ENCODE measurements at regions not wholly inside any gene's neighbourhood (a gene's known extent, or its start where the extent isn't known, plus 50 kb on each side); places are given as distances from the start of the nearest gene placed in this dataset.

GRCh38 chr6:14694308-14694707, 551.6 kb upstream of the JARID2 start:
- intact Hi-C loops (cut with DNase I), result no loop called here
- 38 to 61% methylated on average over 1 of the region's 1 CpG for WGBS, 2 donors
- no peak for DNase-seq
- Histone ChIP-seq H3K9me3 (no peaks in the 10 kb centered on the region), H3K27ac (no peak overlapping the region), H3K27me3 (no peaks in the 10 kb centered on the region), H3K4me3 (no peak overlapping the region), H3K4me1 (no peaks in the 10 kb centered on the region), H3K36me3 (replicated peaks in 1 of 2; ENCODE audit: insufficient read depth in 1 of 2, low read depth in 2 of 2) (no peaks in the 10 kb centered on the region)
- TF ChIP-seq CTCF (IDR thresholded peaks at IDR 0.05) (no peak), POLR2A (IDR thresholded peaks at IDR 0.05) (no peak)
- no peak for ATAC-seq

- Histone ChIP-seq H3K27me3 (no peaks in the 10 kb centered on the region), H3K4me3 (no peak overlapping the region), H3K27ac (no peak overlapping the region), H3K9me3 (no peaks in the 10 kb centered on the region), H3K36me3 (replicated peaks in 1 of 2; ENCODE audit: insufficient read depth in 1 of 2, low read depth in 2 of 2) (no peaks in the 10 kb centered on the region), H3K4me1 (no peaks in the 10 kb centered on the region)
- WGBS, 2 donors, result 42 to 49% methylated on average over 6 of the region's 6 CpGs
- no peak for DNase-seq
- TF ChIP-seq CTCF (IDR thresholded peaks at IDR 0.05) (no peak), POLR2A (IDR thresholded peaks at IDR 0.05) (no peak)
- ATAC-seq, result no peak
- intact Hi-C loops (cut with DNase I), result no loop called here
Measured at GRCh38 chr6:14695579-14695978, 550.3 kb upstream of the JARID2 start.

GRCh38 chr6:14696367-14696766, 549.5 kb upstream of the JARID2 start:
- Histone ChIP-seq H3K27ac (no peak overlapping the region), H3K36me3 (replicated peaks in 1 of 2; ENCODE audit: insufficient read depth in 1 of 2, low read depth in 2 of 2) (no peaks in the 10 kb centered on the region), H3K4me1 (no peaks in the 10 kb centered on the region), H3K4me3 (no peak overlapping the region), H3K27me3 (no peaks in the 10 kb centered on the region), H3K9me3 (no peaks in the 10 kb centered on the region)
- DNase-seq (no peak), ATAC-seq (no peak)
- TF ChIP-seq POLR2A (IDR thresholded peaks at IDR 0.05) (no peak), CTCF (IDR thresholded peaks at IDR 0.05) (no peak)
- 67 to 79% methylated on average over 4 of the region's 4 CpGs for WGBS, 2 donors
- intact Hi-C loops (cut with DNase I), result no loop called here

GRCh38 chr6:14697427-14697826, 548.4 kb upstream of the JARID2 start:
- no peaks in the 10 kb centered on the region for H3K27me3 ChIP-seq
- TF ChIP-seq CTCF (IDR thresholded peaks at IDR 0.05) (no peak), POLR2A (IDR thresholded peaks at IDR 0.05) (no peak)
- no peak for ATAC-seq

GRCh38 chr6:14699803-14700601, 545.9 kb upstream of the JARID2 start:
- intact Hi-C loops (cut with DNase I), result no loop called here
- no peak for DNase-seq
- Histone ChIP-seq H3K4me1 (no peaks in the 10 kb centered on the region), H3K36me3 (replicated peaks in 1 of 2; ENCODE audit: insufficient read depth in 1 of 2, low read depth in 2 of 2) (no peaks in the 10 kb centered on the region), H3K27ac (no peak overlapping the region), H3K4me3 (no peak overlapping the region), H3K27me3 (no peaks in the 10 kb centered on the region), H3K9me3 (no peaks in the 10 kb centered on the region)
- TF ChIP-seq CTCF (IDR thresholded peaks at IDR 0.05) (no peak), POLR2A (IDR thresholded peaks at IDR 0.05) (no peak)
- whole genome bisulfite sequencing, 2 donors, result 77 to 79% methylated on average over 8 of the region's 8 CpGs
- ATAC-seq, result no peak

More at GRCh38 chr6:14697427-14697826, 548.4 kb upstream of the JARID2 start:
- H3K36me3 ChIP-seq (replicated peaks in 1 of 2; ENCODE audit: insufficient read depth in 1 of 2, low read depth in 2 of 2), result no peaks in the 10 kb centered on the region
- no peak for DNase-seq
- H3K9me3 ChIP-seq, result no peaks in the 10 kb centered on the region
- 71 to 79% methylated on average over 2 of the region's 2 CpGs for WGBS, 2 donors
- H3K27ac ChIP-seq, result no peak overlapping the region
- H3K4me3 ChIP-seq, result no peak overlapping the region
- H3K4me1 ChIP-seq, result no peaks in the 10 kb centered on the region
- intact Hi-C loops (cut with DNase I), result no loop called here

Data from body of pancreas (tissue), 4 donors.